ENCODE measurements at regions not wholly inside any gene's neighbourhood (a gene's known extent, or its start where the extent isn't known, plus 50 kb on each side); places are given as distances from the start of the nearest gene placed in this dataset.

DNA sequence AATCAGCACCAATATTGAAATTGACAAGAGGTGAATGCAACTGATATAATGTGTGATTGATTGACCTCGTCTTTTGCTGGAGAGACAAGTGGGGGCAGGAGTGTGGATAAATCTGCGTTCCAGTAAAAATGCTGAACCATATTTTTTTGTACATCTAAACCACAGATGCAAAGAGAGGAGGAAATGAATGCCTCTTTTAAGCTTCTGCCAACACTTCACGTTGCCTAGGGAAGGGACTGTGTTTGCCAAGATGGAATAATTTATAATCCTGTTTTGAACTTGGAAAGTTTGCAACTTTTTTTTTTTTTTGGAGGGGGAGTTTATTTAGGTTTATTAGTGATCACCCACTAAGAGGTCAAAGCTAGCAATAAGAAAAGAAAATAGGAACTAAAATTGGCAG, 288.2 kb upstream of the EEF2KMT start:
- no peak for TF ChIP-seq CTCF (IDR thresholded peaks at IDR 0.05)
- no peak for ATAC-seq (ENCODE audit: low FRiP score)
- no peak for DNase-seq (ENCODE audit: low spot score)

DNA sequence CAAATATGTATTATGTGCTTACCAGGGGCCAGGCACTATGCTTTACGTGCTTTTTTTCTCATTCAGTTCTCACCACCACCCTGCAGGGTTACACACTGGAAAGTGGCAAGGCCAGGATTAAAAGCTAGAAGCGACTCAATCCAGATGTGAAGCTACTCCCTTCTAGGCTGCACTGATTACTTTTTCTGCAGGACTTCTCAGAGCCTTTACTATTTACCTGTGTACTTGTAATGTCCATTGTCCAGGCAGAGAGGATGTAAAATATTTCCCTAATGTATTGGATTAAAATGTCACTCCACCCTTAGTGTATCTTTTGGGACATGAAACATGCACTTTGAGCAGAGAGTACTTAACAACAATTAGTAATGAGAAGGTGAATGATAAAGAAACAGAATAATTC, 287.5 kb upstream of the EEF2KMT start:
- no peak for TF ChIP-seq CTCF (IDR thresholded peaks at IDR 0.05)
- no peak for DNase-seq (ENCODE audit: low spot score)
- no peak for ATAC-seq (ENCODE audit: low FRiP score)

- TF ChIP-seq CTCF (IDR thresholded peaks at IDR 0.05): no peak
- DNase-seq (ENCODE audit: low spot score) (no peak), ATAC-seq (ENCODE audit: low FRiP score) (no peak)
Observed at GRCh38 chr16:5383737-5384136, 286.1 kb upstream of the EEF2KMT start.

DNA sequence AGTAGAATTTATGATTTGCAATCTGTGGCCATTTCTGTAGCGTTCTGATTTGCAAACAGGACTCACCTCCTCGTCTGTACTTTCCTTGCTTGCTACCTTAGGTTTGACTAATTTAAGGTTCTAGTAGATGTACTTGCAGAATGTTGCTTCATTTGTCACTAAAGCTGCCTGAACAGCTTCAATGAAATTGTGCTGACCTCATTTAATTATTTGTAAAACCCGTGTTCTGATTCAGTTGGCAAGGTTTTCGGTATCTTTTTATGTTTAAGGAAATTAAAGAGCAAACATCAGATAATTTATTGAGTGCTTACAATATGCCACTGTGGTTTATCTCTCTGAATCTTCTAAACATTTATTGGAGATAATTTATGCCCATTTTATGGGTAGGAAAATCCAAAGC, 284.9 kb upstream of the EEF2KMT start:
- TF ChIP-seq CTCF (IDR thresholded peaks at IDR 0.05): no peak
- ATAC-seq (ENCODE audit: low FRiP score): no peak
- no peak for DNase-seq (ENCODE audit: low spot score)

DNA sequence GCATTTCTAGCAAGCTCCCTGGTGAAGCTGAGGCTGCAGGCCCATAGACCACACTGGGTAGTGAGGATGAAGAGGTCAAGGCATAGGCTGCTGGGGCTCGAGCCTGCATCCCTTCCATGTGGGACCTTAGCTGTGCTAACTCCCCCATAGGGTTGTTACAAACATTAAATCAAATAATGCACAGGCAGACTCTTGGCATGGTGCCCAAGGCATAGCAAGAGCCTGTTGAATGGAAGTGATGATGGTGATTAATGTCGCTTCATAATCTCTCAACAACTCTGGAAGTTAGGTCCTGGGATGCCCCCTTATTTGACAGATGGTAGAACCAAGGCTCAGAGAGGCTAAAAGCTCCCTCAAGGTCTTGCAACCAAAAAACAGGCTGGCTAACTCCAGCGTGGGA, 283.9 kb upstream of the EEF2KMT start:
- ATAC-seq (ENCODE audit: low FRiP score): no peak
- TF ChIP-seq CTCF (IDR thresholded peaks at IDR 0.05): no peak
- no peak for DNase-seq (ENCODE audit: low spot score)

GRCh38 chr16:5379954-5380353, 282.4 kb upstream of the EEF2KMT start:
- no peak for TF ChIP-seq CTCF (IDR thresholded peaks at IDR 0.05)
- no peak for DNase-seq (ENCODE audit: low spot score)
- no peak for ATAC-seq (ENCODE audit: low FRiP score)

DNA sequence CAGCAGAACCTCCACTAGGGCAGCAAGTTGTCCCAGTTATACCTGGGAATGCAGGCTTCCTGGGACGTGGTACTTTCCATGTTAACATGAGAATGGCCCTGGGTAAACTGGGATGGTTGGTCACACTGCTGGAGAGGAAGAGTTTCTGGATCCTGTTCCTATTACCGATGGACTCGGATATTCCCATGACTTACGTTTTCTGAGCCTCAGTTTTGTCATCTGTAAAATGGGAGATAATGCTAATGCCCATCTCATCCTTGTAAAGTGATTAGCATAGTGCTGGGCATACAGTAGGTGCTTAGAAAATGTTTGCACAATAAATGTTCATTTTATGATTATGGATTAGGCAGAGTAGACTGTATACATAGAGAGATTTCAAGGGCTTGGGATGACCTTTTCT, 280.9 kb upstream of the EEF2KMT start:
- no peak for DNase-seq (ENCODE audit: low spot score)
- ATAC-seq (ENCODE audit: low FRiP score): no peak
- no peak for TF ChIP-seq CTCF (IDR thresholded peaks at IDR 0.05)
